ENCODE measurements at regions not wholly inside any gene's neighbourhood (a gene's known extent, or its start where the extent isn't known, plus 50 kb on each side); places are given as distances from the start of the nearest gene placed in this dataset.
"Not testable (repeated sequence)": the region's sequence is repeated elsewhere in the genome, so short reads cannot be mapped to it uniquely, and the experiment has no call there.

GRCh38 chr5:66234241-66234640, 90.1 kb downstream of the SREK1 start:
- no peak for DNase-seq

- no peak for DNase-seq
Observed at GRCh38 chr5:66238435-66238834, 94.3 kb downstream of the SREK1 start.

DNA sequence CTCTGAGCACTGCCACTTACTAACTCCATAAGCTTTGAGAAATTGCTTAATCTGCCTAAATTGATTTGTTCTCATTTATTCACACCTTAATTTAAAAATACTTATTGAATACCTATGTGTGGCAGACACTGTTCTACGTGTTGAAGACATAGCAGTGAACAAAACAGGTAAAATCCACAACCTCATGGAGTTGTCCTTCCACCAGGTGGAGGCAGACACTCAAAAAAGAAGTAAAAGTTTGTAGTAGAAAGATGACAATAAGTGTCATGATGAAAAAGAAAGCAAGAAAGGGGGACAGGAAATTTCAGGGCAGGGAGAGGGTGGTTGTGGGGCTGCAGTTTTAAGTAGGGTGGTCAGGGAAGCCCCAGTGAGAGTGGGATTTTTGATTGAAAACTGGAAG, 94.9 kb downstream of the SREK1 start:
- peak; percentile 17 for DNase-seq

DNA sequence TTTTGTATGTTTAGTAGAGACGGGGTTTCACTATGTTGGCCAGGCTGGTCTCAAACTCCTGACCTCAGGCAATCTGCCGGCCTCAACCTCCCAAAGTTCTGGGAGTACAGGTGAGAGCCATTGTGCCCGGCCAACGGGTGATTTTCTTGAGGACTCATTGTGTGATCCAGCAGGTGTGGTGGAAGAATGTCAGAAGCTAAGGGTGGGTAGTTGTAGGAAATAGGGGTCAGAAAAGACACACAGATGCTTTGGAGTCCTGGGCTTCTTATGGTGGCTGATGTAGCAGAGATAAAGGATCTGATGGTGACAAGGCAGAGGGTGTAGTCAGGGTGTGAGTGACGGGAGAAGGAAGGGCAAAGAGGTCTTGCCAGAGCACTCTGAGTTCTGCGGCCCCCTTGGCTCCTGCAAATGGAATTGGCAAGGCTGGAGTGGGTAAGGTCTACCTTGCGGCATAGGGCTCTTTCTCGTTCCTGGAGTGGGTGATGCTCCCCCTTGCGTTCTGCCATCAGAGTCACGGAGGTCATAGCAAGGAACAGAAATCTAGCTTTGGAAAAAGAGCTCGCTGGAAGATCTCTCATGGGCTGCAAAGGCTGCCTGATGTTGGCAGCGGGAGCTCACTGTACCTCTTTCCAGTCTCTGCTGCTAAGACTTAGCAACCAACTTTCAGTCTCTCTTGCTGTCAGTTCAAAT, 97.2 kb downstream of the SREK1 start:
- DNase-seq: no peak

DNA sequence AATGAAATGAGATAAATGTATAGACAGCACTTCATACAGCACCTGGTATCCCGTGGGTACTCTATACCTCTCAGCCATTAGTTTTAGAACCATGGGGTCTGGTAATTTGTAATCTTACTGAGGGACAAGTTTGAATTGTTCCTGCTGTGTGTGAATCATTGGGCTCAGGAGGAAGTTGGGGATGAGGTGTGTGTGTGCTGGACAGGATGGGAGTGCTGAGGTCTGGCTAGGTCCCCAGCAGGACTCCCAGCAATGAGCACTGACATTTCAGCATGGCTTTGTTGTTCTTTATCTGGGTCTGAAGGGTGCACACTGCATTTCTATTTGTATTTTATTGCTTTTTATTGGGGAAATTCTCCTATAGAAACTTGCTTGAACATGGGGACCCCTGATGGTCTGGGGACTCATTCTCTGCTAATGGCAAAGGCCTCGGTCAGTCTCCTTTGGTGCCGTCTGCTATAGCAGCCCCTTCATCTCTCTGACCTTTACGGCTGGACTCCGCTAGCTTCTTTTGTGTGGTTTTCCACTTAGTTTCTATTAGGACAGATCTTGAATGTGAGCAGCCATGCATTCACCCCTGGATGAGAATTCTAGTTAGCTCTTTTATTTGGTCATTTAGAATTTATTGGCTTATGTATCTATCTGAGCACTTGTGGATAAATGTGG, 98.1 kb downstream of the SREK1 start:
- DNase-seq: no peak

- DNase-seq: peak; percentile 80
Observed at GRCh38 chr5:66246608-66247007, 102.5 kb downstream of the SREK1 start.

GRCh38 chr5:66247176-66247960, 103.3 kb downstream of the SREK1 start:
- DNase-seq: peak; percentile 97

DNA sequence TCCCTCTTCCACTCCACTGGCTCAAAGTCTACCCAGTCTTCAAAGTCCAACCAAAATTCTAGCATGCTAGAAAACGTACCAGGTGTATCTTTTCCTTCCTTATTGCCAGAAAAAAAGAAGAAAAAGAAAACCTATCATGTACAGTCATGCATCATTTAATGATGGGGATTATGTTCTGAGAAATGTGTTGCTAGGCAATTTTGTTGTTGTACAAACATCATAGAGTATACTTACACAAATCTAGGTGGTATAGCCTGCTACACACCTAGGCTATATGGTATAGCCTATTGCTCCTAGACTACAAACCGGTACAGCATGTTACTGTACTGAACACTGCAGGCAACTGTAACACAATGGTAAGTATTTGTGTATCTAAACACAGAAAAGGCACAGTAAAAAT, 104.8 kb downstream of the SREK1 start:
- DNase-seq: no peak

- no peak for DNase-seq
Observed at GRCh38 chr5:66249920-66250319, 105.8 kb downstream of the SREK1 start.

DNA sequence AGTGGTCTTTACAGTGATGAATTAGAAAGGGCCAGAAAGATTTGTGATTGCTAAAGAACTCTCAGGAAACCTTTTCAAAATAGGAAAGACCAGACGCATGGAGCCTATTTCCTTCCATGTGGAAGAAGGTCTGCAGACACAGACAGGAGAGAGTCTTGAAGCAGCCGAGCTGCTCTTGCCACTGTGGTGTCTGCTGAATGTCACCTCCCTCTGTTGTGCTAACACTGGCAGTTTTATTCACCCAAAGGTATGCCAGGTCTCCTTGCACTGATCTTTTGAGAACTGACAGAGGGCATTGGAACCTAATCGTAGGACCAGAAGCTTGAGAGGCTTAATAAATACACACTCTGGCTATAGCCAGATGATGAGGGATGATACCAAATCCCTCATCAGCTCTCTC, 108.7 kb downstream of the SREK1 start:
- no peak for DNase-seq

DNA sequence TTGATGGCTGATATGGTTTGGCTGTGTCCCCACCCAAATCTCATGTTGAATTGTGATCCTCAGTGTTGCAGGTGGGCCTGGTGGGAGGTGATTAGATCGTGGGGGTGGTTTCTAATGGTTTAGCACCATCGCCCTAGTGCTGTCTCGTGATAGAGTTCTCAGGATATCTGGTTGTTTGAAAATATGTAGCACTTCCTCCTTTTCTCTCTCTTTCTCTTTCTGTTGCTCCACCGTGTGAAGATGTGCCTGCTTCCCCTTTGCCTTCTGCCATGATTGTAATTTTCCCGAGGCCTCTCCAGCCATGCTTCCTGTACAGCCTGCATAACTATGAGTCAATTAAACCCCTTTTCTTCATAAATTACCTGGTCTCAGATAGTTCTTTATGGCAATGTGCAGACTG, 111.6 kb downstream of the SREK1 start:
- no peak for DNase-seq

DNA sequence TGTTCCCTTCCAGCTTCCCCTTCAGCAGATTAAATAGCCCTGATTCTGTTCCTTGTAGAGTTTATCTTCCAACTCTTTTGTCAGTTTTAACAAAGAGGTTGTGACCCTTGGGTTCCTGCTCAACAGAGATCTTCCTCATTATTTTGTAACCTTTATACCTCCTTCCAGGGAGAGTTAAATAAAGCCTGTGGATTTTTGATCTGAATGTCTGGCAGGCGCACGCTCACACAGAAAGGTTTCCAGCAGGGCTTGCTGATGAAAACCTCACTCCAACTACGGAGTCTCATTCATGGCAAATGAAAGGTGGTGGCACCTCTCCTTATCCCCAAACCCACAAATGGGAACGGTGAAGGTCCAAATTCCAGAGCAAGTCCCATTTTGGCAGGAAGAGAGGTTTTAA, 129.0 kb downstream of the SREK1 start:
- no peak for DNase-seq

DNA sequence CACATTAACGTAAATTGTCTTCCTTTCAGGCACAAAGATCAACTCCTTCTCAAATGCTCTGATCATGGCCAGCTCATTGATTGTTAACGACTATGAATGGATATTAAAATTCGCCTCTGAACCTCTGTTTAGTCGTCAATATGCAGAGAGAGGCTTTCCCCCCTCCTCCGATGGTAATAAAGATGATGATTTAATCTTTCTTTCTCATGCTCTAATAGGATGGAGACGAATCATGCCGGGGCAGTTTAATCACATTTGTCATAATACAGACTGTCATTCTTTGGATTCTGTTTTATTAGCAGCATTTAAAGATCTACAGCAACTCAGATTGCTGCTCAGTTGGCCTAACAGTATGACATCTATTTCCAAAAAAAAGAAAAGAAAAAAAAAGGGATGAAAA, 132.9 kb downstream of the SREK1 start:
- no peak for DNase-seq

DNA sequence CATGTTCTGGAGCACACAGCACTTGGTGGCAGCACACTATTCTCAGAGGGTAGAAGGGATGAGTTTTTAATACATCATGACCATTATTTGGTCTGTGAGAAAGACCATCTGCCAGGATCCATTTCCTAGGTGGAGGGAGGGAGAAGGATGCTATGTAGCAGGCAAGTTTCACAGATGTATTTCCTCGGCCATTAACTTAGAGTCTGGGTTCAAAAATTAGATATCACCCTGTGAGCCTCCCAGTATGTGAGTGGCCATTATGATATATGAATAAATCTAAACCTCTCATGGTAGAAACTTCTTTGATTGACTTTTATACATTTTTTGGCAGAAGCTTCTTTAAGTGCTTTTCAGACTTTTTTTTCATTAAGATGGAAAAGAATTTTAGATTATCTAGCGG, 133.9 kb downstream of the SREK1 start:
- DNase-seq: no peak

DNA sequence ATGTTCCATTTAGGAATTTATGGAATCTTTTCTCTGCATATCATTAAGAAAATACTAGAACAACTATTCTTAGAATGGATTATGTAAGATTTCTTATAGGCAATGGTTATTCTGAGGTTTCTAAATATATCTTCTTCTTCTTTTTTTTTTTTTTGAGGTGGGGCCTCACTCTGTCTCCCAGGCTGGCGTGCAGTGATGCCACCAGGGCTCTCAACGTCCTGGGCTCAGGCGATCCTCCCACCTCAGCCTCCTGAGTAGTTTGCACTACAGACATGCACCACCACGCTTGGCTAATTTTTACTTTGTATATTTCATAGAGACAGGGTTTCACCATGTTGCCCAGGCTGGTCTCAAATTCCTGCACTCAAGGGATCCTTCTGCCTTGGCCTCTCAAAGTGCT, 137.2 kb downstream of the SREK1 start:
- DNase-seq: no peak

DNA sequence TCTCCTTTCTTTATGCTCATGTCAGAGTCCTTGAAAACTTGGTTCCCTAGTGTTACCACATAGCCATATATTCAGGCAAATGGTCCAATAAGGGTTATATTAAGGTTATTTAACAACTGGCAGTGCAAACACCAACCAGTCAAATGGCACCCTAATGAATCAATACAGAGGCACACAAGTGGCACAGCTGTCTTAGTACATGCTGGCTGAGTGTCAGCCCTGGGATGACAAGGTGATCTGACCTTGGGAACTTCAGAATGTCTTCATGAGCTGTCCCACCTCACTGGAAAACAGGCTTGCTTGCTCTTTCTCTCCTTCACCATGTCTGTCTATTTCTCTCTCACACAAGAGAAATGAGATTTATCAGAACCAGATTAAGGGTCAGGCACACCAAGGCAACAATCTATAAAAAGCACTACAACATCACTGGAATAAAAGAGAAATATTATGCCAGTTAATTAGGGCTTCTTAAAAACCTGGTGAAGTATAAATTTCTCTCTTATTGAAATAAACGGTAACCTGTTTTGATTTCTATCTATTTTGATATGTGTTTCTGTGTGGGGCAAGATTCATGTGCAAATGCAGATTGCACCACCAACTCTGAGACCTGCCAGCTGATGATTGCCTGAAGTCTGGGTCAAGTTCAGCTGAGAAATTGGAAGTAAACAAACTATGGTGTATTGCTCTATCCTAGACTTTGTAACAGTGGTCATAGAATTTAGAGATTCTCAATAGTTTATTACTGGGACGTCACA, 140.7 kb downstream of the SREK1 start:
- no peak for DNase-seq

GRCh38 chr5:66285343-66285922, 141.3 kb downstream of the SREK1 start:
- DNase-seq: no peak

GRCh38 chr5:66291771-66292170, 147.7 kb downstream of the SREK1 start:
- DNase-seq: no peak

- DNase-seq: not testable (repeated sequence)
Observed at GRCh38 chr5:66293851-66294250, 149.8 kb downstream of the SREK1 start.

- DNase-seq: no peak
Observed at GRCh38 chr5:66299463-66299862, 155.4 kb downstream of the SREK1 start.

DNA sequence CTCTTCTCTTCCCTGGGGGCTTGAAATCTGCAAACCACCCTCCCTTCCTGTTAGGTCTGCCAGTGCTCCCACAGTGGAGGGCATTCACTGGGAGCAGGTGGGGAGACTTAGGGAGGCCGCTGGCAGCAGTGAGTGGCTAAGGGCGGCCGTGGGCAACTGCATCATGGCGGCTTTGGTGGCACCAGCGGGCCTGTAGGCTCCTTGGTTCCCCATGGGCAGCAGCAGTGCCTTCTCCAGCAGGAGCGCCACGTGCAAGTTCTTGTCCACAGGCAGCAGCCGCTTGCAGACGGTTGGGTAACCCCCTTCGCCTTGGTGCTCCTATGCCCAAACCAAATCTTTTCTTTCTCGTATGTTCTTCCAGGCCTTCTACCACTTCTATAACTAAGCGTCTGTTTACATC, 158.2 kb downstream of the SREK1 start:
- DNase-seq: no peak

- DNase-seq: peak; percentile 57
Observed at GRCh38 chr5:66306105-66306843, 162.2 kb downstream of the SREK1 start.
